ENCODE measurements at regions not wholly inside any gene's neighbourhood (a gene's known extent, or its start where the extent isn't known, plus 50 kb on each side); places are given as distances from the start of the nearest gene placed in this dataset.

DNA sequence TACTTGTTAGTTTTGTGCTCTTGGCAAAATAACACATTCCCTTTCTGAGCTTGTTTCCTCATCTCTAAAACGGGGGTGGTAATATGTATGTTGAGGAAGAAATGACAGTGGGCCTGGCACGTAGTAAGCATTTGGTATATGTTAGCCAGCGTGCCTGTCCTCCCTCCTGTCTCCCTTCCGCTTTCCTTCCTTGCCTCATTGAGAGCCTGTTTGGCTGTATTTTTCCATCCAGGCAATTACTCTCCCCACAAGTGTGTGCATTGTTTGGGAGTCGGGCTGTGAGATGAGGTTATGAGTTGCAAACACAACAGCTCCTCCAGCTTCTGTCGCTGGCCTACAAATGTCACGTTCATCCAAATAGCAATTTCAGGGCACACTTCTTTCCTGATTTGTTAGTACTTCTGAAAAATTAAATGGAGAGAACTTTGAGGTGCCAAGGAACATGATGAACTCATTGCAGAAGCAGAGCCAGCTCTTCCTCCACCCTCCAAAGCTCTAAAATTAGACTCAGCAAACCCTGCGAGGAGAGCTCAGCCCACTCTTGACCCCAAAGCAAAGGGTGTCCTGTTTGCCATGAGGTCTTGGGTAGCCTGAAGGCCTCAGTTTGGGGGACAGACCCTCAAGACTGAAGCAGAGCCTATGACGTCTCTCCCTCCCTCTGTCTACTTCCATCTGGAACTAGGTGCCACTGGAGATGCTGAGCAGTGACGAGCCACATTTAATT lies 50.7 kb upstream of the TOX2 start:
- DNase-seq = no peak

DNA sequence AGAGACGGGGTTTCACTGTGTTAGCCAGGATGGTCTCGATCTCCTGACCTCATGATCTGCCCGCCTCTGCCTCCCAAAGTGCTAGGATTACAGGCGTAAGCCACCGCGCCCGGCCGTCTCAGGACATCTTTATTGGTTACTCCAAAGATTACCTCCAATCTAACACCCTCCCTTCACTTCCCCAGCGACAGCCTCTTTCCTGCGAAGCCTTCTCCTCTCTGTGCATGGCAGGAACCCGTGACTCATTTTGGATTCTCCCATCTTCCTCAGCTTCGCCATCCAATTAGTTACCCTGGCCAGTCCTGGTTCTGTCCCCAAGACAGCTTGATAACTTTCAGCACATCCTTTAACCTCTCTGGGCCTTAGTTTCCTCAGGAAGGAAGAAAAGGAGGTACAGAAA lies 51.3 kb upstream of the TOX2 start:
- no peak for DNase-seq

DNA sequence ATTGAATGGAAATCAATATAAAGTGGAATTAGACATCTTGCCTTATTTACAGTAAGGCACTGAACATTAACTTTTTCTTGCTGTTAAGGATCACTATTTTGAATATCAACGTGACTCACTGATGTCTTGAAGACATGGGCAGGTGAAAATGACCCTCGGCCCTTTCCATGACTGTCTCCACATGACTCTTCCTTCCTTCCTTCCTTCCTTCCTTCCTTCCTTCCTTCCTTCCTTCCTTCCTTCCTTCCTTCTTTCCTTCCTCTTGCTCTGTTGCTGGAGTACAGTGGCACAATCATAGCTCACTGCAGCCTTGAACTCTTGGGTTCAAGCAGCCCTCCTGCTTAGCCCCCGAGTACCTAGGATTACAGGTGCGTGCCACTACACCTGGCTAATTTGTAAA lies 52.2 kb upstream of the TOX2 start:
- DNase-seq = no peak

DNA sequence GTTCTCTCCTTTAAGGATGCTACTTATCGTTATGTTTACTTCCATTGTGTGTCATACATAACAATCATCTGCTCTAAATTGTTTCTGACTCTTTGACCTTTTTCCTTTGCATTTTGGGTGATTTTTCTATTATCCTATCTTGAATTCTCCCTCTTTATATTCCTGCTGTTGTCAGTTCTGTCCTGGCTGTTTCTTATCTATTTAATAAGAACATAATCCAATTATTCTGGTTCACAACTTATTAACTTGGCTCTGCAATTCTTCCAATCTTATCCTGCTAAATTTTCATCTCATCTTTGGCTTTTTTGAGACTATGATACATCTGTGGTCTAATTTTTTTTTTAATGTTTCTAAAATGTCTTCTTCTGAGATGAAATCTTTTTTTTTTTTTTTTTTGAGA lies 54.7 kb upstream of the TOX2 start:
- DNase-seq = no peak

DNA sequence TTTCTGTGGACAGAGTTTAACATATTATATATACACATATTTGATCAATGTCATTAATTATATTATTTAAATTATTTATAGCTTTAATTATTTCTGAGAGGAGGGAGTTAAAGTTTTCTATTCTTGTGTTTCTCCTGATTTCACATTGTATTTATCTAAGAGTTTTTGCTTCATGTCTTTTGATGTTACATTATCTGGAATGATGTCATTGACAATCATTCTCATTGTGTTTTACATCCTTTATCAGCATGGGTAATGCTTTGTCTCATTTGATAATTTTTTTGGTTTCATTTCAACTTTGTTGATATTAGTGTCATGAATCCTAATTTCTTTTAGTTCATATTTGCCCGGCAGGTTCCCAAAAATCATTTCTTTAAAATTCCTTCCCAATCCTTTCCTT lies 56.7 kb upstream of the TOX2 start:
- no peak for DNase-seq

DNA sequence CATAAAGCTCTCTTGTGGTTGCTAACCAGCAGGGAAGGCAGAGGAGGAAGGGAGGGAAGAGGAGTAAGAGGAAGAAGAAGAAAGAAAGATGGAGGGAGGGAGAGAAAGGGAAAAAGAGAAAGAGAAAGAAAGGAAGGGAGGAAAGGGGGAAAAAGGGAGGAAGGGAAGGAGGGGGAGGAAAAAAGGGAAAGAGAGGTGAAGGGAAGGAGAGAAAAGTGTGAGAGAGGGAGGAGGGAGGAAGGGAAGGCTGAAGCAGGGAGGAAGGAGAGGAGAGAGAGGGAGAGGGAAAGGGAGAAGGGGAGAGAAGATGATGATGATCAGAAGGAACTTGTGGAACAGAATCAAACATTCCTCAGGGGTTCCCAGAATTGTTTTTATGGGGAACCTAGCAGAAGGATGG lies 57.5 kb upstream of the TOX2 start:
- DNase-seq = no peak

DNA sequence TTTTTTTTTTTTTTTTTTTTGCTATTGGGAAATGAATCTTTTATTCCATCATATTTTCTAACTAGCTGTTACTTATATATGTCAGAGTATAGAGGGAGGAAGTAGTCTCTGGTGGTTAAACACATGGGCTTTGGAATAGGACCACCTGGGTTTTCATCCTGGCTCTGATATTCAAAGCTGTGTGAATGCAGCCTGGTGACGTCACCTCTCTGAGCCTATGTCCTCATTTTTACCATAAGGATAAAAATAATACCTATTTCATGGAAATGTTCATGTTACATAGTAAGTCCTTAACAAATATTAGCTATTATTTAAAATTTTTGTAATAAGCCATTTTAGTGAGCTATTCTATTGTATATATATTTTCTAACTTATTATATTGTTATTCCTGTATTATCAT lies 58.8 kb upstream of the TOX2 start:
- DNase-seq = no peak

DNA sequence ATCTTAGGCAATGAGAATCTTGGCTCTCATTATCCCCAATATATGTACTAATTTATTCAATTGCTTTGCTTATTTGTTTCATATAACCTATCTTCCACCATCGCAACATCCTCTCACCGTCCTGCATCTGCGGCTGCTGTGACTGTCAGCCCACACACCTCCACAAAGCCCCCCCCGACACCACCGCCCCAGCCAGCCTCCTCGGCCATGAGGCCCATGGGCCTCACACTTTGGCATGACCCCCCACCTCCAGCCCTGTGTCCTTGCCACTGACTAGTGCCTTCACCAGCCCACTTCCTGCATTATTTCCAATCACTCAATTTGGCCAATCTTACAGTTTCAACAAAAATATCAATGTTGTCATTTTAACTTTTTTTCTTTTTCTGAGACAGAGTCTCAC lies 60.7 kb upstream of the TOX2 start:
- no peak for DNase-seq

DNA sequence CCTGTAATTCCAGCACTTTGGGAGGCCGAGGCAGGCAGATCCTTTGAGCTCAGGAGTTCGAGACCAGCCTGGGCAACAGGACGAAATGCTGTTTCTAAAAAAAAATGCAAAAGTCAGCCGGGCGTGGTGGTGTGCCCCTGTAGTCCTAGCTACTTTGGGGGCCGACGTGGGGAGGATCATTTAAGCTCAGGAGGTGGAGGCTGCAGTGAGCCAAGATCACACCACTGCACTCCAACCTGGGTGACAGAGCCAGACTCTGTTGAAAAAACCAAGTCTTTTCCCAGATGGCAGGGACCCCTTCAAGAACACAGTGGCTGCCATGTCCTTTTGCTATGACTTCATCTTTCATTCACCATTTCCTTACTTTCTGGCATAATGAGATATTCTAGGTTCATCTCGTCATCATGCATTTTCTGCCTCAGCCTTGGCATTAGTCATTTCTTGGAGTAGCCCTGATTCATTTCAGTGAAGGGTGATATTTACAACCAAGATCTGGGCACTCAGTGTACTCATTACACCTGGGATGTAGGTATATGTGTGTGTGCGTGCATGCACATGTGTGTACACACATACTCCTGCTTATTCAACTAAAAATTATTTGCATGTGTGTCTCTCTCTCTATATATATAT lies 61.4 kb upstream of the TOX2 start:
- DNase-seq = no peak

DNA sequence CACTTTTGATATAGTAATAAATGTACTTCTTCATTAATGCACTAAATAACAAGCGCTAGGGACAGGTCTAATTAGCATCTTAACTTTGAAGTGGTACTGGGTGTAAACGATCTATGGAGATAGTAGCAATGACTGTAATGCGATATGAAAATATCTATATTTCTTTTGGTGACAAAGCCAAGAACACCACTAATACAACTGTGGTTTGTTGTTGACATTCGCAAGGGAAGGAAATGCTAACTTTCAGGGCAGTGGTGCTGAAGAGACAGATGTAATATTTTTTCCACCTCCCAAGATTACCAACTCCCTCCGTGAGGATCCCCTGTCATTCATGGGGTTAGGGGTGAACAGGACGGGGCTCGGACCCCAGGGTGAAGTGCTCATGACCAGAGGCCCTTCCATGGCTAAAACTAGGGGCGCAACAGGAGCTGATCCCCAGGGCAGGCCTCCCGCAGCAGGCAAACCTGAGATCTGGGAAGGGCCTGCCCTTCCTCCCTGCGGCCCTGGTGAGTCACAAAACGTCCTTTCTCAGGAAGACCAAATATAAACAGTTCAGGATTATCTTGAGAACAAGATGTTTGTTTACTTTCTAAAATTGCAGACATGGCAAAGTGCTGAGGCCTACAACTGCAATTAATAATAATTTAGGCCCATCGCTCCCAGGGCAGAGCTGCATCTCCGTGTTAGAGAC lies 65.0 kb upstream of the TOX2 start:
- no peak for DNase-seq

DNA sequence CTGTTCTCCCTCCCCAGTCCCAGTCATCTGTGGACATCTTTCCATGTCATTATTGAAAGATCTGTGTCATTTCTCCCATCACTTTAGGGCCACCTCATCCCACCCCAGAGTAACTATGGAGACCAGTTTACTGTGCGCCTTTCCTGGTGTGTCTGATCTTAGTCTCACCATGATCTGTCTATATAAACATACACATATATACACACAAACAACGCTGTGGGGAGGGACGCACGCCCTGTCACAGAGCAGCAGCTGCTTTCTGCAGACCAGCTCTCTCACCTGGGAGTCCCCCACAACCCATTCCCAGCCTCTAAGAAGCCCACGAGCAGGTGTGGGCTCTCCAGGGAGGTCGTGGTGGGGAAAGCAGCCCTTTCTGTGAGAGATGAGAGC lies 68.1 kb upstream of the TOX2 start:
- DNase-seq = no peak

DNA sequence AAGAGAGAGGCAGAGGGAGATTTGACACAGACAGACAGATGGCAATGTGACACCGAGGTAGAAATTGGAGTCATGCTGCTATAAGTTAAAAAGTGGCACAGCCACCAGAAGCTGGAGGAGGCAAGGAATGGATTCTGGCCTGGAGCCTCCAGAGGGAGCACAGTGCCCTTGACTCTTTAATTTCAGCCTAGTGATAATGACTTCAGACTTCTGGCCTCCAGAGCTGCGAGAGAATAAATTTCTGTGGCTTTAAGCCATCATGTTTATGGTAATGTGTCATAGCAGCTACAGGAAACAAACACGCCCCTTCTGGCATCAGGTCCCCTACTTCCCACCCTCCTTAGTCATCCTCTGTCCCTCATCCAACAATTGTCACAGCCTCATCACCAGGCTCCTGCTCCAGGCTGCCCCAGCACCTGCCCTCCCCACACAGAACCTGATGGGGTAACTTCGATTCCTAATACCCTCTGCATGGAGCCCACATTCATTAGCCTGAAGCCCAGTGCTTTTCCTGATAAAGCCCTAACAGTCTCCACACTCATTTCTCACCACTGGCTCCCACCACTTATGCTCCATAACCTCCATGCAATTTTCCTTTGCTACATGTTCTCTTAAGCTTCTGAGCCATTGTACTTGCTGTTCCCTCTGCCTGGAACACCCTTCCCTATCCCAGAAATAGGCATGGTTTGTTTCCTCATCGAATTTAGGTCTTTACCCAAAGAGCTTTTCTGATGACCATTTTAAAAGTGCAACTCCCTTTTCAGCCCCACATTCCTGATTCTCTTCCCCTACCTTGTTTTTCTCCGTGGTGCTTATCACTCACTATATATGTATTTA lies 69.7 kb upstream of the TOX2 start:
- no peak for DNase-seq

DNA sequence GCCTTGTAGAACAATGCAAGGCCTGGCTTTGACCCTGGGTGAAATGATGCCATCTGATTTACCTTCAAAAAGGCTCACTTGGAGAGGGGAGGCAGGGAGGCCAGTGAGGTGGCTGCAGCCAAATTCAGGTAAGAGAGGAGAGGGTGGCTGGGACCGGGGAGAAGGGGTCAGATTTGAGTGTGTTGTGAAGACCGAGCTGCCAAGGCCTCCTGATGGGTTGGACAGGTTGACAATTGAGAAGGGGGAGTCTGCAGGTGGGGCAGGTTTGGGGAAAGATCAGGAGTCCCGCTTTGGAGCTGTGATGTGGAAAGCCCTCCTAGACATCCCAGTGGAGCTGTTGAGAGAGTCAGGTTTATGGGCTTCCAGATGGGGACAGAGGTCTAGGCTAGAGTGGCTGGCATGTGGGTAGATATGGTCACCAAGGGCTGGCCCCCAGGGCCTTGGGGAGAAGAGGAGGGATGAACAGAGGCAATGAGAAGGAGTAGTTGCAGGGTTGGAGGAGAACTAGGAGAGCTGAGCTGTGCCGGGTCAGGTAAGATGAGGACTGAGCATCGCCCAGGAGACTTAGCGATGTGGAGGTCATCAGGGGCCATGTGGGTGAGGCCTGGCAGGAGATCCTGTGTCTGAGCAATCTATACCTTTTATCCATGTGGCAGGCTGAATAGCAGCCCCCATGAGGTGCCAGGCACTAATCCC lies 70.5 kb upstream of the TOX2 start:
- DNase-seq = no peak

DNA sequence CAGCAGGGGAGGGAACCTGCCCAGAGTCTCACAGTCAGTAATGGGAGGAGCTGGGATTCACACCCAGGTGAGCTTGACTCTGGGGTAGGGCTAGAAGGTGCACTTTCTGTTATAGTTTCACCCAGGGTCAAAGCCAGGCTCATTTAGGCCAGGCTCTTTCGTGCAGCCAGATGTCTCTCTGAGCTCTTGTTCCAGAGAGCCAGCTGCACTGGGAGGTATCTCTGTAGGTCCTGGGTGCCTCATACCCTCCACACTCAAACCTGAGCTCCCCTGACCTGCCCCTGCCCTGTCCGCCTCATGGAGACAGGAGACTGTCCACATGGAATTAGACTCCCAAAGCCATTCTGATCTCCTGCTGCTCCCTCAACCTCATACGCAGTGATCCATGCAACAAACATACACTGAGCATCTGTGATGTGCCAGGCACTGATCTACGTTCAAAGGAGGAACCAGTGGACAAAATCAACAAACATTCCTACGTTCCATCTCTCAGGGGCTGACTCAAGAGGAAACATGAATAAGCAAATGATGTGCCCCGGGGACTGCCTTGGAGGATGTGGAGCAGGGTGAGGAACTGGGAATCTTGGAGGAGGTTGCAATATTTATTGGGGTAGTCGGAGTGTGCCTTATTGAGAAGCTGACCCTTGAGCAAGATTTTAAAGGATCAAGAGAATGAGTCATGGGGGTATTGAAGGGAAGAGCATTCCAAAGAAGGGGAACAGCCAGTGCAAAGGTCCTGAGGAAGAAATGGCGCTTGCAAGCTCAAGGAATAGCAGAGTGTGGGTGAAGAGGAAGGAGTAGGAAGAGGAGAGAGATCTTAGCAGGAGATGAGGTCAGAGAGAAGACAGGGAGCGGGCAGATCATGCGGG lies 71.3 kb upstream of the TOX2 start:
- no peak for DNase-seq

DNA sequence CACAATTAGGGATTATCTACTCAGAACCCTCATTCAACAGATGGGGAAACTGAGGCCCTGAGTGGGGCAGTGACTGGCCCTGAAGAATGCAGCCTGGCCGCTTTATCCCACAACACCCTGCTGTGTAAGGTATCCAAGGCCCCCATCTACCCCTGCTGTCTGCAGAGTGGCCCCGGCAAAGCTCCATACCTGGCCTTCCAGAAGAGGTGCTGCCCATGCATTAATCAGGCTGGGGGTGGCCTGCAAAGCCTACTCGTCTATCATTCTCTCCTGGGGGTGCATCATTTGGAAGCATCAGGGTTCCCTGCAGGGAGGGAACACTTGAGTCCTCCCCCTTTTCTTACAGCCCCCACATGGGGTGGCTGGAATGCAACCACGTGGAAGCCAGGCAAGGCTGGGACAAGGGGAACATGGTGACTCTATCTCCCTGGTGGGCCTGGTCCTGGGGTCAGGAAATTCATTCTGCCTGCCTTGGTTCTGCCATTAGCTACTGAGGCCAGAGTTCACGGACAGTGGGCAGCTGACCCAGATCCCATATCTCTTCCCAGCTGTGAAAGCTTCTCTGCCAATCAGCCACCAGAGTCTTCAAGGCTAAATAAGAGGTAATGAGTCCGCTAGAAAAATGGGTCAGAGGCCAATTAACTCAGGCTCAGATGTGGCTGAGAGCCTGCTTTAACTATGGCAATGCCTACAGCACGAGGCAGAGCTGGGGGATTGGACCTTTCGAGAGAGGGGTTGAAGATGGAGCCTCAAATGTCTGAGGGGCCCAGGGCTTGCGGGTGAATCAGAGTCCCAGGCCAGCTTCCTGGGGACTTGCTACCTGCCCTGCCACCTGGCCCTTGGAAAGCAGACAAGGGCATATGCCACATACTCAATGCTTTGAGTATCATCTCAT lies 72.3 kb upstream of the TOX2 start:
- no peak for DNase-seq

DNA sequence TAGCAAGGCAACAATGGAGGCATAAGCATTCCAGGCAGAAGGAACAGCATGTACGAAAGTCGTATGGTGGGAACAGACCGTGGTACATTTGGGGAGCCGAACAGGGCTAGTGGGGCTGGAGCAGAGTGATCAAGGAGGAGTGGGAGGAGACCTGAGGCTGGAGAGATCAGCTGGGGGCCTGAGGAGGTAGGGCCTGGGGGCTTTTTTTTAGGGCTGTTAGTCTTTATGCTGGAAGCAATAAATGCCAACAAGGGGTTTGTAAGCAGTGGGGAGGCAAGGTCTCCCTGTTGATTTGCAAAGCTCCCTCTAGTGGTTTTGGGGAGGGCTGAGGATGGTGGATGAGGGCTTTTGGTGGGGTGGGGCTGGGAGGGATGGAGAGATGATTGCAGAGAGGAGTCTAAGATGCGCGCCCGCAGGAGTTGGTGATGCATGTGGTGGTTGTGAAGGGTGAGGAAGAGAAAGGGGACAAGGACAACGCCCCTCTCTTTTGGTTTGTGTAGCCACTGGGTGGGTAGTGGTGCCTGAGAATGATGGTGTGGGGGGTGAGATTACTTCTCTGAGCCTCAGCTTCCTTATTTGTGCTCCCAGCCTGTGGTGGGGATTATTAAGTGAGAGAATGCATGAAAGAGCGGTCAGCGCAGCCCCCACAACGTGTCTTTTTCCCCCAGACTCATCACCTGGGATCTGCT lies 74.1 kb upstream of the TOX2 start:
- DNase-seq = peak; percentile 39

DNA sequence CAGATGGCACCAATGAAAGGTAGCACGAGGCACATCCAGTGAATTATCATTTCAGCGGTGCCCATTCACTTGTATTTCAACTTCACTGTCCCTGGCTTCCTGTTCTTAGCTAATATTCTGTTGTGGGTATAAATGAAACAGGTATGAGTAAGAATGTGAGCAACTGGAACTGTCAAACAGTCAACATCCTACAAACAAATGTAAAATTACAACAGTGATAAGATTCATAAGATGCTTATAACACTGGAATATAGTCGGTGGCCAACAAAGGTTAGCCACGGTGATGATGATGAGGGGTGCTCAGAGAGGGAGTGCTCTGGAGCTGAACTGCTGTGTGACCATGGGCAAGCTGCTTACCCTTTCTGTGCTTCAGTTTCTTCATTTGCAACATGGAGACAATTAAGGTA lies 74.9 kb upstream of the TOX2 start:
- no peak for DNase-seq

DNA sequence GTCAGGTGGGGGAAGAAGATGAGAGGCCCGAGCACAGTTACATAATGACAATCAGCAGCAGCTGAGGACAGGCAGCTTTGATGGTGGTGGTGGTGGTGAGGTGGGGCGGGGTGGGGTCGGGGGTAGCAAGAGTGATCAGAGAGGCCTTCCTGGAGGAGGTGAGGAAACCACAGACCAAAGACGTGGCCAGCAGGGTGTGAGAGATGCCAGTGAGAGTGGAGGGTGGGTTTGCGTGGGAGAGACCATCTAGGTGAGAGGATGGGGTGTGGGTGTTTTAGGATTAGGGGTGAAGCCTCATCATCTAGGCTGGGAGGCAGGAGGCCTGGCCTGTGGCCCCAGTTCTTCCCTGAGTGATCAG lies 76.0 kb upstream of the TOX2 start:
- DNase-seq = no peak

DNA sequence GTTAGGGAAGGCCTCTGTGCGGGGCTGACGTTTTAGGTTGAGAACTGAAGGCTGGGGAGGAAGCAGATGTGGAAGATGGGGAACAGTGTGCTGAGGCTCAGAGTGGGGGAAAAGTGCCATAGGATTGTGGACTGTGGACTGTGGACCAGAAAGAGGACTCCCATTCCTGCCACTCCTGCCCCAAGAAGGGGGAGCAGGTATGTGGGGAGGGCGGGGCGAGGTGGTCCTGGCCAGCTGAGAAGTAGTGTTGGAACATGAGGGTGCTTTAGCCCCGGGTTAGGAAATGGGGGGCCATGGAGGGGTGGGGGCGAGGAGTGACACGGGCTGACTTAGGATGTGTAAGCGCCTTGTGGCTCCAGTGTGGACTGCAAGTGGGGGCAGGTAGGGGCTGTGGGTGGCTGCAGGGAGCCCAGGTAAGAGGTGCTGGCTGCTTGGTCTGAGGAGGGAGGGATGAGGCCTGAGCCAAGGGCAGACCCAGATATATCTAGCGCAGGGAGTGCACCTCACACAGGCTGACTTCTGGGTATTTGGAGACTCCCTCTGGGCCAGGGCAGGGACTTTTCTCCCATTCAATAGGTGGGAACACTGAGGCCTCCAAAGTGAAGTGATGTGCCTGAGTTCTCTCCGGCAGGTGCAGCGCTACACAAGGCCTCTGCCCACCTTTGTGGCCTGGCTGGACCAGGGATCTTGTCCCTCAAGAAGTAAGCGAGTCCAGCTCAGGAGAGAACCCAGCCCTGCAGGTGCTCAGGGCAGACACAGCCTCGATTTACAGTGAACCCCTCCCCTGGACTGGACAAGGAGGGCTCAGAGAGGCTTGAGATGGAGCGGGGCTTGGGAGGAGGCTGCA lies 76.6 kb upstream of the TOX2 start:
- no peak for DNase-seq
